ENCODE measurements at regions not wholly inside any gene's neighbourhood (a gene's known extent, or its start where the extent isn't known, plus 50 kb on each side); places are given as distances from the start of the nearest gene placed in this dataset.

GRCh38 chr3:144369129-144369879 is 397.7 kb downstream of the DIPK2A start:
- Histone ChIP-seq H3K4me1 (ENCODE audit: insufficient read depth, low read length) (no peaks in the 10 kb centered on the region; the same call in 1 of the 2 replicates), H4K8ac (replicated peaks; ENCODE audit: insufficient read length, low read depth, low read length) (no peak overlapping the region), H3K79me2 (ENCODE audit: insufficient read depth, low read length) (no peaks in the 10 kb centered on the region), H3T11ph (ENCODE audit: low read length) (no peak overlapping the region), H3K27me3 (ENCODE audit: insufficient read depth, low read length) (no peaks in the 10 kb centered on the region), H3K79me1 (ENCODE audit: insufficient read depth, low read depth, low read length, poor library complexity, severe bottlenecking) (no peaks in the 10 kb centered on the region), H2BK5ac (ENCODE audit: insufficient read length, low read length) (peak overlapping the region; percentile 41), H2AK5ac (ENCODE audit: insufficient read length, low read length) (no peak overlapping the region), H3K9me3 (ENCODE audit: control insufficient read depth, low read depth, low read length) (no peaks in the 10 kb centered on the region), H4K5ac (ENCODE audit: insufficient read length, low read depth, low read length) (no peak overlapping the region), H3K9ac (ENCODE audit: extremely low read depth, insufficient read length, low read length) (no peak overlapping the region), H2AFZ (ENCODE audit: low read length) (no peak overlapping the region), H3K4ac (ENCODE audit: low read depth, low read length) (no peak overlapping the region), H4K20me1 (ENCODE audit: control insufficient read depth, insufficient read depth, insufficient read length) (no peaks in the 10 kb centered on the region), H2BK12ac (ENCODE audit: insufficient read length, low read depth, low read length) (no peak overlapping the region), H2BK20ac (ENCODE audit: low read depth, low read length, poor library complexity, severe bottlenecking) (no peak overlapping the region), H3K56ac (ENCODE audit: insufficient read length, low read depth, low read length) (no peak overlapping the region), H2BK120ac (ENCODE audit: low read depth, low read length, poor library complexity, severe bottlenecking) (no peak overlapping the region), H3K18ac (ENCODE audit: insufficient read length, low read depth, low read length) (no peak overlapping the region), H3K4me2 (ENCODE audit: insufficient read depth, insufficient read length, low read length) (no peak overlapping the region), H3K23me2 (ENCODE audit: insufficient read length, low read depth, low read length, poor library complexity, severe bottlenecking) (no peaks in the 10 kb centered on the region), H2BK15ac (ENCODE audit: low read depth, low read length) (no peak overlapping the region), H3K14ac (ENCODE audit: insufficient read depth, low read length) (peak overlapping the region; percentile 29; the same call in 1 of the 2 replicates), H3K23ac (ENCODE audit: insufficient read length, low read depth, low read length) (no peak overlapping the region), H3K27ac (ENCODE audit: insufficient read length, low read depth, low read length) (no peak overlapping the region), H4K91ac (ENCODE audit: insufficient read length, low read depth, low read length) (peak overlapping the region; percentile 62)
- H3K36me3 Mint-ChIP-seq (ENCODE audit: insufficient read depth in 1 of 3, low read depth in 3 of 3): peaks cover 11 to 22% (median 13%) of the 10 kb centered on the region in 3 experiments
- DNase-seq: no peak
- H3K27ac Mint-ChIP-seq: peak overlapping the region in 1 of 3 experiments; percentile 54; a peak in 1 of 7 replicates
- no peaks in the 10 kb centered on the region; the same call in 1 of the 2 replicates for H3K27me3 Mint-ChIP-seq (ENCODE audit: low read depth)
- H3K4me1 Mint-ChIP-seq: peaks cover 10 to 22% of the 10 kb centered on the region in 2 experiments
- no peak for TF ChIP-seq CTCF (conservative IDR thresholded peaks at IDR 0.05)
- H3K9me3 Mint-ChIP-seq: peaks cover 20 to 23% of the 10 kb centered on the region in 2 experiments
- WGBS (ENCODE audit: extremely low coverage, insufficient read length, low lambda C conversion rate): no CpG with 5 or more reads among the region's 2 CpGs
- H3K4me3 Mint-ChIP-seq: no peak overlapping the region

Data from H9 (cell line).